ENCODE measurements at regions not wholly inside any gene's neighbourhood (a gene's known extent, or its start where the extent isn't known, plus 50 kb on each side); places are given as distances from the start of the nearest gene placed in this dataset.

GRCh38 chr1:244205171-244205570 is 154.1 kb downstream of the ZBTB18 start:
- TF ChIP-seq CTCF (IDR thresholded peaks at IDR 0.05) (no peak), POLR2A (IDR thresholded peaks at IDR 0.05) (no peak)
